HEK293 (cell line): ENCODE measurements at regions not wholly inside any gene's neighbourhood (a gene's known extent, or its start where the extent isn't known, plus 50 kb on each side); places are given as distances from the start of the nearest gene placed in this dataset.

Experiments
- CTCF ChIA-PET: fragments of 350-600 bp; formaldehyde crosslinking; extraction: SDS; loops from one replicate; lab custom pipeline; 2021; ENCODE audit warnings: antibody characterized with exemption; lab: Yijun Ruan, JAX
- POLR2A ChIA-PET: fragments of 300-600 bp; formaldehyde crosslinking; extraction: SDS; loops from one replicate; lab custom pipeline; 2020; ENCODE audit warnings: antibody characterized with exemption, inconsistent platforms; lab: Yijun Ruan, JAX
- H3K27ac ChIP-seq: fragments of 200-500 bp; sonication (Bioruptor generic); 2 replicates; pipeline ENCODE4 v1.5.1; 2014; ENCODE audit warnings: low read depth, low read length, control low read depth, inconsistent platforms; ENCODE audit errors: extremely low read depth
- H3K36me3 ChIP-seq, 2 experiments: fragments of 200-500 bp in 1 of 2; sonication (Bioruptor generic) in 1 of 2; 1 replicate in 1 of 2; 2 replicates in 1 of 2; pipeline ENCODE4 v1.5.1; 2014 to 2017; ENCODE audit warnings: inconsistent platforms in 2 of 2, low read length in 2 of 2; ENCODE audit not compliant: control insufficient read depth in 2 of 2, insufficient read depth in 1 of 2
- H3K4me1 ChIP-seq: fragments of 200-500 bp; sonication (Bioruptor generic); 2 replicates; pipeline ENCODE4 v1.5.1; 2014; ENCODE audit warnings: mild to moderate bottlenecking, low read length, inconsistent platforms; ENCODE audit not compliant: control insufficient read depth, insufficient read depth
- H3K4me3 ChIP-seq: 2 replicates; pipeline ENCODE4 v1.5.1; 2011; ENCODE audit warnings: low read depth, mild to moderate bottlenecking, control low read depth, low read length, moderate library complexity
- H3K9me3 ChIP-seq: fragments of 200-500 bp; sonication (Bioruptor generic); 2 replicates; pipeline ENCODE4 v1.5.1; 2014; ENCODE audit warnings: low read depth, low read length, inconsistent platforms; ENCODE audit not compliant: control insufficient read depth, insufficient read depth
- GLI2 ChIP-seq: fragments of 450-650 bp; formaldehyde crosslinking; IDR thresholded peaks from 2 replicates; pipeline ENCODE4; 2017; ENCODE audit warnings: missing biosample characterization, missing genetic modification characterization, low read depth, borderline replicate concordance
- MYNN ChIP-seq: fragments of 450-650 bp; formaldehyde crosslinking; IDR thresholded peaks from 2 replicates; pipeline ENCODE4 v1.5.1; 2016; ENCODE audit warnings: missing biosample characterization, missing genetic modification characterization, borderline replicate concordance
- SP3 ChIP-seq: fragments of 450-650 bp; formaldehyde crosslinking; IDR thresholded peaks from 2 replicates; pipeline ENCODE4 v1.5.1; 2016; ENCODE audit warnings: missing biosample characterization, missing genetic modification characterization
- WT1 ChIP-seq: fragments of 450-650 bp; formaldehyde crosslinking; IDR thresholded peaks from 2 replicates; pipeline ENCODE4 v1.5.1; 2016; ENCODE audit warnings: missing biosample characterization, missing genetic modification characterization
- ZBTB20 ChIP-seq: fragments of 450-650 bp; formaldehyde crosslinking; IDR thresholded peaks from 2 replicates; pipeline ENCODE4 v1.5.1; 2016; ENCODE audit warnings: missing biosample characterization, missing genetic modification characterization
- ZNF146 ChIP-seq: fragments of 450-650 bp; formaldehyde crosslinking; IDR thresholded peaks from 2 replicates; pipeline ENCODE4 v1.5.1; 2016; ENCODE audit warnings: missing biosample characterization, missing genetic modification characterization
- ZNF184 ChIP-seq: fragments of 450-650 bp; IDR thresholded peaks from 2 replicates; pipeline ENCODE4 v1.5.1; 2018; ENCODE audit warnings: missing biosample characterization, mild to moderate bottlenecking, missing genetic modification characterization
- ZNF19 ChIP-seq: fragments of 450-650 bp; formaldehyde crosslinking; IDR thresholded peaks from 2 replicates; pipeline ENCODE4; 2016; ENCODE audit warnings: missing biosample characterization, missing genetic modification characterization, low read depth
- ZNF2 ChIP-seq: fragments of 450-650 bp; formaldehyde crosslinking; IDR thresholded peaks from 2 replicates; pipeline ENCODE4 v1.5.1; 2016; ENCODE audit warnings: missing biosample characterization, missing genetic modification characterization
- ZNF211 ChIP-seq: fragments of 450-650 bp; formaldehyde crosslinking; IDR thresholded peaks from 2 replicates; pipeline ENCODE4 v1.5.1; 2016; ENCODE audit warnings: low read depth, missing biosample characterization, missing genetic modification characterization
- ZNF239 ChIP-seq: fragments of 450-650 bp; formaldehyde crosslinking; IDR thresholded peaks from 2 replicates; pipeline ENCODE4 v1.5.1; 2016; ENCODE audit warnings: missing biosample characterization, missing genetic modification characterization
- ZNF266 ChIP-seq: fragments of 450-650 bp; formaldehyde crosslinking; IDR thresholded peaks from 2 replicates; pipeline ENCODE4 v1.5.1; 2016; ENCODE audit warnings: missing biosample characterization, missing genetic modification characterization, low read depth
- ZNF280C ChIP-seq: fragments of 450-650 bp; formaldehyde crosslinking; IDR thresholded peaks from 2 replicates; pipeline ENCODE4 v1.5.1; 2016; ENCODE audit warnings: missing biosample characterization, missing genetic modification characterization
- ZNF366 ChIP-seq: fragments of 450-650 bp; formaldehyde crosslinking; conservative IDR thresholded peaks from 2 replicates; pipeline ENCODE4 v1.5.1; 2016; ENCODE audit warnings: missing biosample characterization, missing genetic modification characterization
- ZNF404 ChIP-seq: fragments of 450-650 bp; formaldehyde crosslinking; IDR thresholded peaks from 2 replicates; pipeline ENCODE4 v1.5.1; 2017; ENCODE audit warnings: missing biosample characterization, missing genetic modification characterization
- ZNF423 ChIP-seq: fragments of 450-650 bp; formaldehyde crosslinking; IDR thresholded peaks from 2 replicates; pipeline ENCODE4 v1.5.1; 2016; ENCODE audit warnings: missing biosample characterization, missing genetic modification characterization
- ZNF426 ChIP-seq: fragments of 450-650 bp; formaldehyde crosslinking; IDR thresholded peaks from 2 replicates; pipeline ENCODE4 v1.5.1; 2017; ENCODE audit warnings: missing biosample characterization, missing genetic modification characterization, mild to moderate bottlenecking, inconsistent platforms, moderate library complexity
- ZNF433 ChIP-seq: fragments of 450-650 bp; formaldehyde crosslinking; IDR thresholded peaks from 2 replicates; pipeline ENCODE4 v1.5.1; 2016; ENCODE audit warnings: missing biosample characterization, missing genetic modification characterization, low read depth
- ZNF488 ChIP-seq: fragments of 450-650 bp; formaldehyde crosslinking; IDR thresholded peaks from 2 replicates; pipeline ENCODE4 v1.5.1; 2016; ENCODE audit warnings: missing biosample characterization, missing genetic modification characterization
- ZNF548 ChIP-seq: fragments of 450-650 bp; formaldehyde crosslinking; IDR thresholded peaks from 2 replicates; pipeline ENCODE4 v1.5.1; 2016; ENCODE audit warnings: missing biosample characterization, missing genetic modification characterization
- ZNF600 ChIP-seq: fragments of 450-650 bp; formaldehyde crosslinking; IDR thresholded peaks from 2 replicates; pipeline ENCODE4 v1.5.1; 2016; ENCODE audit warnings: missing biosample characterization, missing genetic modification characterization
- ZNF626 ChIP-seq: fragments of 450-650 bp; sonication (Bioruptor Pico); formaldehyde crosslinking; IDR thresholded peaks from 2 replicates; pipeline ENCODE4 v1.5.1; 2018; ENCODE audit warnings: missing biosample characterization, missing genetic modification characterization, inconsistent platforms
- ZNF645 ChIP-seq: fragments of 450-650 bp; formaldehyde crosslinking; IDR thresholded peaks from 2 replicates; pipeline ENCODE4; 2016; ENCODE audit warnings: missing biosample characterization, missing genetic modification characterization

GRCh38 chr12:124631681-124632256 lies 64.4 kb upstream of the NCOR2 start (continued):
- no peak for TF ChIP-seq SP3
- no peak for TF ChIP-seq ZNF146 (tag by site-specific recombination)
- no peak for TF ChIP-seq ZNF2 (tag by site-specific recombination)
- TF ChIP-seq ZNF423: no peak

GRCh38 chr12:124630791-124631313 lies 63.4 kb upstream of the NCOR2 start:
- Histone ChIP-seq H3K36me3 (no peaks in the 10 kb centered on the region), H3K4me3 (no peak overlapping the region), H3K4me1 (no peaks in the 10 kb centered on the region), H3K27ac (no peak overlapping the region), H3K9me3 (no peaks in the 10 kb centered on the region)
- POLR2A ChIA-PET: no interaction called here
- CTCF ChIA-PET: interaction anchor here (0.7 kb wide), 1 partner anchor 230 kb away, joined by 3 read pairs; no protein-coding TSS in a partner anchor
- no peak for TF ChIP-seq ZNF645
- TF ChIP-seq ZNF488 (tag by site-specific recombination): no peak
- no peak for TF ChIP-seq ZNF239 (tag by site-specific recombination)
- TF ChIP-seq ZNF548: no peak
- no peak for TF ChIP-seq ZNF423
- TF ChIP-seq ZNF211: no peak
- TF ChIP-seq ZNF426 (tag by site-specific recombination): no peak
- TF ChIP-seq ZNF433 (tag by site-specific recombination): no peak
- no peak for TF ChIP-seq ZNF366 (tag by site-specific recombination)
- TF ChIP-seq GLI2: no peak
- TF ChIP-seq ZNF266 (tag by site-specific recombination): no peak
- no peak for TF ChIP-seq ZNF600 (tag by site-specific recombination)
- no peak for TF ChIP-seq WT1
- TF ChIP-seq MYNN (tag by site-specific recombination): no peak
- TF ChIP-seq ZBTB20: no peak
- no peak for TF ChIP-seq ZNF626 (tag by site-specific recombination)
- no peak for TF ChIP-seq ZNF404 (tag by site-specific recombination)
- no peak for TF ChIP-seq ZNF19 (tag by site-specific recombination)
- no peak for TF ChIP-seq ZNF184 (tag by site-specific recombination)
- TF ChIP-seq ZNF280C (tag by site-specific recombination): no peak
